Pancreas (tissue), 10 donors: ENCODE measurements at regions not wholly inside any gene's neighbourhood (a gene's known extent, or its start where the extent isn't known, plus 50 kb on each side); places are given as distances from the start of the nearest gene placed in this dataset.

Experiments used
- ATAC-seq, 4 donors: fragments of 200-7000 bp; cut with Tn5 transposase; one replicate each; pipeline versions ENCODE4 v1.8.0 to v1.9.1; 2020; ENCODE audit warnings: mild to moderate bottlenecking in 4 of 4, moderate library complexity in 4 of 4
- DNase-seq, 6 donors: peaks; one replicate each; pipeline ENCODE4 v3.0.0-alpha.2; 2020
- FAIRE-seq: peaks from 2 replicates; lab custom pipeline; 2012; peaks lifted over from hg19 to GRCh38; lab: Jason Lieb, UNC
- H3K27ac ChIP-seq, 4 donors: fragments of 200-600 bp; sonication (generic); 1 replicate in 3 of 4; 2 replicates in 1 of 4; pipeline versions ENCODE4 v1.5.0 to v1.8.0; 2020
- H3K27me3 ChIP-seq, 4 donors: fragments of 200-600 bp; one replicate each; pipeline ENCODE4 v1.8.0; 2021
- H3K36me3 ChIP-seq, 3 donors: fragments of 200-600 bp; sonication (generic) in 1 of 3; one replicate each; pipeline versions ENCODE4 v1.5.0 to v1.8.0; 2020 to 2021
- H3K4me1 ChIP-seq, 3 donors: fragments of 200-600 bp; one replicate each; pipeline ENCODE4 v1.8.0; 2021
- H3K4me3 ChIP-seq, 4 donors: fragments of 200-600 bp; sonication (generic) in 2 of 4; one replicate each; pipeline versions ENCODE4 v1.5.0 to v1.8.0; 2020 to 2021
- H3K9me3 ChIP-seq, 4 donors: fragments of 200-600 bp; one replicate each; pipeline ENCODE4 v1.8.0; 2021
- CTCF ChIP-seq, 4 donors: fragments of 200-600 bp; sonication (generic) in 3 of 4; IDR thresholded peaks; one replicate each; pipeline versions ENCODE4 v1.5.0 to v1.8.0; 2021; ENCODE audit warnings: antibody characterized with exemption in 4 of 4
- WGBS, 2 donors: extraction: QIAGEN DNeasy Blood & Tissue Kit; methylation state at CpG; one replicate each; pipeline ENCODE4 v1.1.7; 2013; 5-methylcytosine and 5-hydroxymethylcytosine counted together
- intact Hi-C, 3 donors: fragments of 100-400 bp; cut with DNase I; formaldehyde crosslinking; loops; one replicate each; pipeline versions ENCODE4 v1.11.1 to v1.14.2; 2022
- donor health status: healthy with polysubstance abuse.
- donor health status: DM: no; HTN: no; CAD: no; lungs with moderate emphysema.
- donor health status: DM: no; HTN: no; CAD: no.
- donor health status: control.
- donor health status: control.
- donor health status: Bipolar disorder and iron deficiency.
- donor health status: DM: yes; HTN: yes; CAD: no.
- donor health status: DM: no; HTN: no; CAD: no.
- donor health status: DM: no; HTN: no; CAD: no.
- donor health status: DM: yes; HTN: yes; CAD: no.

GRCh38 chr16:51222016-51222415 is 70.9 kb upstream of the SALL1 start:
- Histone ChIP-seq H3K9me3 (no peaks in the 10 kb centered on the region), H3K36me3 (no peaks in the 10 kb centered on the region), H3K4me3 (no peak overlapping the region), H3K4me1 (no peaks in the 10 kb centered on the region), H3K27ac (no peak overlapping the region), H3K27me3 (no peaks in the 10 kb centered on the region)
- DNase-seq (no peak), ATAC-seq (no peak), FAIRE-seq (no peak)
- no peak for TF ChIP-seq CTCF (IDR thresholded peaks at IDR 0.05)
- 24 to 33% methylated on average over 6 of the region's 6 CpGs for WGBS, 2 donors
- intact Hi-C loops: no loop called here

- intact Hi-C loops: no loop called here
- WGBS, 2 donors: 69 to 74% methylated on average over 2 of the region's 2 CpGs
- no peak overlapping the region for H3K4me3 ChIP-seq
- no peak overlapping the region for H3K27ac ChIP-seq
- no peaks in the 10 kb centered on the region for H3K36me3 ChIP-seq
- H3K9me3 ChIP-seq: no peaks in the 10 kb centered on the region
- DNase-seq: no peak
- no peaks in the 10 kb centered on the region for H3K4me1 ChIP-seq
- H3K27me3 ChIP-seq: no peaks in the 10 kb centered on the region
- FAIRE-seq: no peak
- ATAC-seq: no peak
- TF ChIP-seq CTCF (IDR thresholded peaks at IDR 0.05): no peak
Measured at GRCh38 chr16:51211148-51211547, 60.1 kb upstream of the SALL1 start.

- 52 to 69% methylated on average over 2 of the region's 2 CpGs for WGBS, 2 donors
- no peak overlapping the region for H3K4me3 ChIP-seq
- TF ChIP-seq CTCF (IDR thresholded peaks at IDR 0.05): no peak
- no peaks in the 10 kb centered on the region for H3K9me3 ChIP-seq
- intact Hi-C loops: no loop called here
- no peaks in the 10 kb centered on the region for H3K27me3 ChIP-seq
- H3K27ac ChIP-seq: no peak overlapping the region
- H3K36me3 ChIP-seq: no peaks in the 10 kb centered on the region
- no peaks in the 10 kb centered on the region for H3K4me1 ChIP-seq
- FAIRE-seq (no peak), DNase-seq (no peak), ATAC-seq (no peak)
Measured at GRCh38 chr16:51210087-51210486, 59.0 kb upstream of the SALL1 start.

- ATAC-seq: no peak
- Histone ChIP-seq H3K9me3 (no peaks in the 10 kb centered on the region), H3K27me3 (no peaks in the 10 kb centered on the region), H3K36me3 (no peaks in the 10 kb centered on the region), H3K4me1 (no peaks in the 10 kb centered on the region), H3K27ac (no peak overlapping the region), H3K4me3 (no peak overlapping the region)
- no peak for DNase-seq
- TF ChIP-seq CTCF (IDR thresholded peaks at IDR 0.05): no peak
- no peak for FAIRE-seq
- intact Hi-C loops: no loop called here
Measured at GRCh38 chr16:51201604-51202003, 50.5 kb upstream of the SALL1 start.
